DMS53 (cell line): ENCODE measurements at regions not wholly inside any gene's neighbourhood (a gene's known extent, or its start where the extent isn't known, plus 50 kb on each side); places are given as distances from the start of the nearest gene placed in this dataset.
"Not testable (repeated sequence)": the region's sequence is repeated elsewhere in the genome, so short reads cannot be mapped to it uniquely, and the experiment has no call there.

Experiments
- DNase-seq: peaks from one replicate; lab custom pipeline; 2025; lab: John Stamatoyannopoulos, UW

DNA sequence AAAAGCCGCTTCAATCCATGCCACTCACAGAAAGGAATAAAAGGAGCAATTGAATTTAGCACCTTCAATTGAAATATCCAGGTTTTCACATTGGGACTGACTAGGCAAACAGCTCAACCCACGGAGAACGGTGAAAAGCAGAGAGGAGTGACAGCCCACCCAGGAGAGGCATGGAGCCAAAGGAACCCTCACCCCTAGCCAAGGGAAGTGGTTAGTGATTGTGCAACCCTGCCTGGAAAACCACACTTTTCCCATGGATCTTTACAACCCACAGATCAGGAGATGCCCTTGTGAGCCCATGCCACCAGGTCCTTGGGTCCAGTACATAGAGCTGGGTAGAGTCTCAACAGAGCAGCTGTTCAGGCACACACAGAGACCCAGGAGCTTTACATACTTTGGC is 911.8 kb downstream of the EPHA7 start:
- no peak for DNase-seq

DNA sequence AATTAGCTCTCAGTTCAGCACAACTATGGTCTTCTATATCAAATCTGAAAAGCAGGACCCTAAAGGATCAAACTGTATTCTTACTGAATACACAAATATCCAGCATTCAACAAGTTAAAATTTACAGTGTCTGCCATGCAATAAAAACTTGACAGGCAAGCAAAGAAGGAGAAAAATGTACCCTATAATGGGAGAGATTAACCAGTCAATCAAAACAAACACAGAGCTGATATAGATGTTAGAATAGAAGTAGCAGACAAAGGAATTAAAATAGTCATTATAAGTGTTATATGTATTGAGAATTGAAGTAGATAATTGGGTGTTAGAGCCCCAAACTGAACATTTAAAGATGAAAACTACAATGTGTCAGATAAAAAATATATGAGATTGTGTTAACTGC is 914.9 kb downstream of the EPHA7 start:
- DNase-seq, result no peak

DNA sequence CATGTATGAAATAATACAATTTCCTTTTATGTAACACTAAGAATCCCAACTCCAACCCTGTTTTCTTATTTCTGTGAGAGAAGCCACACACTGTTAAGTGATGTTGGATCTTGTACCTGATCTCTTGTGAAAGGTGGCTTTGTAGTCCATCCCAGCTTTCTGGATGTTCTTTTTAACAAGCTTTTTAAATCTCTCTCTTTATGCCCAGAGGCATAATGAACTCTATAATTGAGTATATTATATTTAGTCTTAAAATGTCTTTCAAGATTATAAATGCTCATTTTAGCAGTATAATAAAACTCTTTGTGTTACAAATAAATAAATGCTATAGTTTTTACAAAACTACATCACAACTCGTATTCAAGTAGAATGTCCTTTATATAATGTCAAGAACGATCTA is 922.1 kb downstream of the EPHA7 start:
- no peak for DNase-seq

DNA sequence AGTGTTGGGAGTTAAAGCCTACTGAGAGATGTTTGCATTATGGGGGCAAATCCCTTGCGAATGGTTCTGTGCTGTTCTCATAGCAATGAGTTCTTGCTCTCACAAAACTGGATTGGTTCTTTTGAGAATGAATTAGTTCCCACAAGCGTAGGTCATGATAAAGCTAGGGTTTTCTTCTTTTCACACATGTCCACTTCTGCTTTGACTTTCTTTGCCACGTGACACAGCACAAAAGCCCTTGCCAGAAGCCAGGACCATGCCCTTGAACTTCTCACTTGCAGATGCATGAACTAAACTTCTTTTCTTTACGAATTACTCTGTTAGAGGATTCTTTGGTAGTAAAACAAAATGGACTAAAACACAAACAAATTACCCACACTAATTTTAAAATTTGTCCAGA is 922.8 kb downstream of the EPHA7 start:
- DNase-seq, result no peak

DNA sequence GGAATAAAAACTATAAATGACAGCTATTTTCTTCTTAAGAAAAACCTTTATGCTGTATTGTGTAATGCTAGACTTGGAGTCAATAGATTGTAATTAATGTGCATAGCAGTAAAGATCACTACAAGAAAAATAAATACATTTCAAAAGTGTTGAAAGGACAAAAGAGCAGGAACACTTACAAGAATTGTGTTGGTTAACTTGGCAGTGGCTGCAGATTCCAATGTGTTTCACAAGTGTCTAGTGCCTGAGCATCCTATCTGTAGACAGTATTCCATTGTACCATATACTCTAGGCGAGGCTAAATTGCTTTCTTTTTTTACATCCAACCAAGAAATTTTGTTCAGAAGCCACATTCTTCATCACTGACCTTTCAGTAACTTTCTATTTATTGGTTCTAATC is 924.1 kb downstream of the EPHA7 start:
- no peak for DNase-seq

DNA sequence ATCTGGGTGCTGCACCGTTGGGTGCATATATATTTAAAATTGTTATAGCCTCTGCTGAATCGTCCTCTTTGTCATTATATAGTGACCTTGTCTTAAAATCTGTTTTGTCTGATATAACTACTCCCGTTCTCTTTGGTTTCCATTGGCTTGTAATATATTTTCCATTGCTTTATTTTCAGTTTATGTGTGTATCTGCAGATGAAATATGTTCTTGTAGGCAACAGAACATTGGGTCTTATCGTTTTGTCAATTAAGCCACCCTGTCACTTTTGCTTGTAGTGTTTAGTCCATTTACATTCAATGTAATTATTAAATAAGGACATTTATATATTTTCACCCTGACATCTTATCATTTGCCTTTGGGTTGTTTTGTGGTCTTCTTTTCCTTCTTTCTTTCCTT is 933.9 kb downstream of the EPHA7 start:
- DNase-seq, result no peak

DNA sequence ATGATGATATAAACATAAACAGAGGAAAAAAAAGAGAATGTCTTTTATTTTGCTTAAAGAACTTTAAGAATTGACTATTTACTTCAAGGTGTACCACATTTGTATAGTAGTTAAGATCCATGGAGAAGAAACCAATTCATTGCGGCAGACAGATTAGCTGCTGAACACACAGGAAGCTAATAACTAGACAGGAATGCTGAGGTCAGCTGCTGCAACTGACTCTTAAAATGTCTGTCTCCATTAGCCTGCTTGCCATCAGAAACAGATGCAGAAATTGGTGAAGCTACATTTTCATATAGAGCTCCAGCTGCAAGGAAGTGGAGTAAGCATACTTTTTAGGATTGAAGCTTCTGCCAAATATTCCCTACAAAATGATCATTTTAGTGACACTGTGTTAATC is 939.5 kb downstream of the EPHA7 start:
- DNase-seq, result peak; percentile 4

DNA sequence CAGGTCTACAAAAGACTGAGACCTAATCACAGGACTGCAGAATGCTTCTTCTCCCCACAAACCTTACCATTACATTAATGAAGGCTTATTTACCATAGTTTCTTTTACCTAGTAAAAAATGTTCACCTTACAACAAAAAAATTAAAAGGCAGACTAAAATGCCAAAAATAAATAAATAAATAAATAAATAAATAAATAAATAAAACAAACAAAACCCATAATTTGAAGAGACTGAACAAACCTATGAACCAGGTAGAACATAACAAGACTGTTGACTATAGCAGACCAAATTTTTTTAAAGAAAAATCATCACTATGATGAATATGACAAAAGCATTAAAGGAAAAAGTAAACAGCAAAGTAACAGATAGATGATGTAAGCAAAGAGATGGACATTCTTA is 946.3 kb downstream of the EPHA7 start:
- DNase-seq, result no peak

DNA sequence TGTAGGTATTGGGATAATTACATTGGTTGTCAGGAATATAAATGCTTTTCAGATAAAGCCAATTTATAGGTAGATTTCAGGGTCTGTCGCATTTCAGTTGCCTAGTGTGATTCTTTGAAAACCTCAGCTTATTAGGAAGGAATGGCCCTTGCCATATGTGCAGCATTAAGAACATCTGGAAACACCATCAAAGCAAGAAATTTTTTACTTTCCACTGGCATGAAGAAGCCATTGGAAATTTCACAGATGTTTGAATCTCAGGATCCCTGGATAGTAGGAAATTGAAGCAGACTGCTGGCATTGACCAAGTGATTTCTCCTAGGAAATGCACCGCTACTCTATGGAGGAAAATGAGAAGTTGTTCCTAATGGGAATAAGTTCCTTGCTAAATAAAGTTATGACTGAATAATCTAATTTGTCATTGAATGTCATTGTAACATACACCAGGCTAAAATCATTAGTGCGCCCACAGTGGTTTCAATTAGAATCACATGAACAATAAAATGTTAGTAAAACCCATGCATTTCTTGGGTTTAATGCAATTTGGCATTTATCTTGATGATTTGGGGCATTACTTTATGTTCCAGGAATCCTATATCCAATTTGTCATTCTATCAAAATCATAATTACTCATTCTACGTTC is 950.1 kb downstream of the EPHA7 start:
- DNase-seq, result no peak

DNA sequence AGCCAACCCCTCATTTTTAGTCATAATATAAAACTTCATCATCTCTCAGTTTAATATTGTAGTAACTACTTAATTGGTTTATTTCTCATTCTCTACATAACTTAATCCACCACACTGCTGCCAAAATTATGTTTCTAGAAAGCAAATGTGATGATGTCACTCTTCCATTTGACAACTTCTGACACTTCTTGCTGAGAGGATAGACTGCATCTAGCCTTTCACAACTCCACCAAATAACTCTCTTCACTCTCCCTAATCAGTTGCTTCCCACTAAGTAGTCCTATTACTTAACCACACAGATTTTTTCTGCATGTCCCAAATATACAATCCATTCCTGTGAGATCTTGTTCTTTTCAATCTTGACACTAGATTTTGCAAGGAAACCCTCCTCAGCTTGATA is 951.3 kb downstream of the EPHA7 start:
- no peak for DNase-seq

DNA sequence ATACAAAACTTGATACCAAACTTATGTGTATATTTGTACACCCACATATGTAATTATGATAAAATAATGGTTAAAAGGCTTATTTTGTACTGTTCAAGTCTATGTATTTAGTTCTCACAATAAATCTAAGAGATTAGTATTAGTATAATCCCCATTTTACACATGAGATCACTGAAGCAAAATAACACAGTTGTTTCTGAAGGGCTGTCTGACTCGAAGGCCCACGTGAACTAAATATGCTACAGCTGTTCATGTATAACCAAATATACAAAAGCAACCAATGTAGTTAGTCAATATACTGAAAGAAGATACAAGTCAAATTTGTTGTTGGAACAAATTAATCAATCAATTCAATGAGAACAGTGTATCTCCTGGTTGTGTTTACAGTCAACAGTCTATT is 959.2 kb downstream of the EPHA7 start:
- peak; percentile 8 for DNase-seq

DNA sequence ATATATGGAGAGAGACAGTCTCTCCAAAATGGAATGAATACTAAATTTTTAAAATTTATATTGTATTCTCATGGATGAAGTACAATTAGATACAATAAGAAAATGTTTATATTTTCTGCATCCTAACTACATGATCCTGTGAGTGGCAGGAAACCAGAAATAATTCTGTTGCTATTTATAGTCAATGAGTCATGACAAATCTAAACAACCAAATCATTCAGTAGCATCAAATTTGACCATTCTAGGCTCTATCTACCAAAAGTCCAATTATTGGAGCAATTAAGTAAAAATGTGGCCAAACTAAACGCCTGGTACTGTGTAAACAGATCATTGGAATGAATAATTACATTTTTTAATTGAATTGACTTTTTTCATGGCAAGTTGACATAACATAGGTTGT is 959.8 kb downstream of the EPHA7 start:
- peak; percentile 37 for DNase-seq

DNA sequence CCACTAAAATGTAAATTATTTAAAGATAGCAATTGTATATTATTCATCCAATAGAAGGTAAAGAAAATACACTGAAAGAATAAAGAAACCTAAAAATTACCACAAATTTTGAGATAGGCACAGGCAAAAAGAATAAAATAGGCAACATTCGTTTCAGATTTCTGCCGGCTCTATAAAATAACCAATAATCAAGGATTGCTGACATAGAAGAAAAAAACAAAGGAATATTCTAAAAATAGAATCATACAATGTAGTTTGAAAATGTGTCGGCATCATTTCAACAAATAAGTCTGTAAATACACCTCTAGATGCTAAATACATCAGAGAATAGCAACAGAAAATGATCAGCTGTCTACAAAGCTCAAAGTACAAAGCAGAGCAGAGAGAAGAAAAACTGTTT is 973.3 kb downstream of the EPHA7 start:
- DNase-seq, result peak; percentile 2

DNA sequence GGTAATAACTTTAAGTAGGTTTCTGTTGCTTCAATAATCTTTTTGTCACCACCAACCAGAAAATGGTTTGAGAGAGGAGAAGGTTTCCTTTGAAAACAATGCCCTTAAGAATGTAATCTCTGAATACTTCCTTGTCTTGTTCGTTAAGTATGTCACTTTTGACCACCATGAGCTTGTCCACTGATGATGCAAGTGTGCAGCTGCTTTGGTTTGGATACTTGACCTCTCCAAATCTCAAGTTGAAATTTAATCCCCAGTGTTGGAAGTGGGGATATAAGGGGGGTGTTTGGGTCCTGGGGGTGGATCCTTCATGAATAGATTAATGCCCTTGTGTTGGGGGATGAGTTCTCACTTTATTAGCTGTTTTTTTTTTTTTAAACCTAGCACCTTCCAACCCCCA is 985.4 kb downstream of the EPHA7 start:
- DNase-seq, result peak; percentile 21

DNA sequence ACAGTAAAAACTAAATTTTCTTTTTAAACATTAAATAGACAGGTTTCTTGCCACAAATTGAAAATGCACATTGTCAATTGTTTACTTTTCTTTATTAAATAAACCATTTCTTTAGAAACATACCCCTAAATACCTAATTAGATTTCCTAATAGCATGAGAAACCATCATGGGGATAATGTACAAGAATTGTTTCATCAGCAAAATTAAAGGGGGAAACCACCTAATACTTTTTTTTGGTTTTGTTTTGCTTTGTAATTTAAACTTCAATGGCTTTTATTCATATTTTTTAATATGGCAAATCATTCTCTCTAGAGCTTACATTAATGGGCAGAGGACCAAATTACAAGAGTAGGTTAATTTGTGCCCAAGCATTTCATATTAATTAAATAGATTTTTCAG is 987.9 kb downstream of the EPHA7 start:
- DNase-seq, result no peak

DNA sequence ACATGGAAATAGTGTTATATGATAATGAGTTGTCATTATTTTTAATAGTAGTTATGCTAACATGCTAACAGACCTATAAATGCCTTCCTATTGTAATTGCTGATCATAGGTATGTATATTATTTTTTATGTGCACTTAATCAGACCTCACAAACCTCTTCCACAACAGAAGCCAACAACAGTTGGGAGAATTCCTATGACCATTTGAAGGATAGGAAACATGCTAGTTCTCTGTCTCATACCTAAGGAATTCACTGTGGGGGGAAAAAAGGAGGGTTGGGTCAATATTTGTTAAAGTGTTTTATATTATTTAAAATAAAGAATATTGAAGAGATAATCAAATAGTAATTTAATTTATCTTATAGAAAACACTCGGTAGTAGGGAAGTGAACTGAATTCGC is 990.9 kb downstream of the EPHA7 start:
- no peak for DNase-seq

DNA sequence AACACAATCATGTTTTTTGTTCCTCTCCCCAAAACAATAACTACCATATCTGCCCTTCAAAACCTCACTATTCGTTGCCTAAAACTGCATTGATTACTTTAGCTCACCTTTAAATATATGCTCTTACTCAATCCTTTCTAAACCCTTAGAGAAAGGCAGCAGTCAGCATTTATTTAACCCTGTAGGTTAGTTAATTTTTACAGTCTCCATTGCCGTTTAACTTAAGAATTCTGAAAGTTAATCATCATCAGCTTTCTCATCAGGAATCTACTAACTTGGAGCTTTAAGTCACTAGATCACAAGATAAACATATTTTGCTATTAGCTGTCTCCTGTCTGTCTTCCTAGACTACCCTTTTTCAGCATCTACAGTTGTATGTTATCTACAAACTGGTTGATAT is 991.9 kb downstream of the EPHA7 start:
- DNase-seq, result no peak

DNA sequence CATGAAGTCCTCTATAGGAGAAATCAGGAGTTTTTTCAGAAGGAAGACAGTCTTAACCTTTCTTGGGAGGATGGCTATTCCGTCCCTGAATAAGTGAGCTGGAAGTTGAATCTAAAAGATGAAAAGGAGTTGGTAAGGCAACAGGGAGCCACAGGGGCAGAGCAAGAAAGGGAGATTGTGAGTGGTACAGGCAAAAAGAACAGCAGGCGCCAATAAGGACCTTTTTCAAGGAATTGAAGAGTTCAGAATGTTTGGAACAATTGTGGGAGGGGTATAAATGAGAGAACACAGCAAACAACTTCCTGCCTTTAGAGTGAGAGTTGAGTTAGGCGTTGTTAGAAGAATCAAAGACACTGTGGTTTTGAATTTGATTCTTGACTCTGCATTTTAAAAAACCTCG is 1003.7 kb downstream of the EPHA7 start:
- DNase-seq, result no peak

DNA sequence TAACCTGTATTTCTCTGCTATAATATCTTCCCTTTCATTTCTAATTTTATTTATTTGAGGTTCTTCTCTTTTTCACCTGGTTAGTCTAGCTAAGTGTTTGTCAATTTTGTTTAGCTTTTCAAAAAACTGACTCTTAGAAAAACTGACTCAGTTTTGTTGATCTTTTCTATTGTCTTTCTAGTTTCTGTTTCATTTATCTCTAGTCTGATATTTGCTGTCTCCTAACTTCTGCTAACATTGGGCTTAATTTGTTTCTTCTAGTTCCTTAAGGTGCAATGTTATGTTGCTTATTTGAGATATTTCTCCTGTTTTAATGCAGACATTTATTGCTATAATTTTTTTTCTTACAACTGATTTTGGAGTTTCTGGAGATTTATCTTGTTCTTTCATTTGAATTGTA is 1011.0 kb downstream of the EPHA7 start:
- DNase-seq, result no peak

DNA sequence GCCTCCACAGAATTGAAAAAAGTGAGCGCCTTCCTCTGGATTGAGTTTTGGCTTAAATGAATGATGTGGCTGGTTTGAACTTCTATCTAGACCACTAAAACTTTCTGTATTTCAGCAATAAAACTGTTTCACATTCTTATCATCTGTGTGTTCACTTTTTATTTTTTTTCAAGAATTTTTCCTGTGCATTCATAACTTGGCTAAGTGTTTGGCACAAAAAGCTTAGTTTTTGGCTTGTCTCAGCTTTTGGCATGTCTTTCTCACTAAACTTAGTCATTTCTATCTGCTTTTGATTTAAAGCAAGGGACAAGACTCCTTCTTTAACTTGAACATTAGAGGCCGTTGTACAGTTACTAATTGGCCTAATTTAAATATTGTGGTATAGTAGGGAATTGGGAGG is 1015.1 kb downstream of the EPHA7 start:
- no peak for DNase-seq

DNA sequence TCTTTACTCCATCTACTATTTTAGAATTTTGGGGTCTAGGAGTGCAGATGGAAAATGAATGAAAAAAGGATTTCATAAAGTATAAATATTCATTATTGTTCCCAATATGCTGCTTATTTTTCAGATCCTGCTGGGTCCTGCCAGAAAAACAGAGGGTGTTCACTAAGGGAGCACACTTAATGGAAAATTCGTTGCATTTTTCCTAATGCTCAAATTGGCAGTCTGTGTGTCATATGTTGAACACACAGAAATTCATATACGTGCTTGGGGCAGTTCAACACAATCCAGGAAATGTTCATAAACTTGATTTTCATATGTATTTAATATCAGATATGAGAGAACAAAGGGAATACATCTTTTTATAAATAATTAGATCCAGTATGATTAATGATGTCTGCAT is 1019.4 kb downstream of the EPHA7 start:
- no peak for DNase-seq

DNA sequence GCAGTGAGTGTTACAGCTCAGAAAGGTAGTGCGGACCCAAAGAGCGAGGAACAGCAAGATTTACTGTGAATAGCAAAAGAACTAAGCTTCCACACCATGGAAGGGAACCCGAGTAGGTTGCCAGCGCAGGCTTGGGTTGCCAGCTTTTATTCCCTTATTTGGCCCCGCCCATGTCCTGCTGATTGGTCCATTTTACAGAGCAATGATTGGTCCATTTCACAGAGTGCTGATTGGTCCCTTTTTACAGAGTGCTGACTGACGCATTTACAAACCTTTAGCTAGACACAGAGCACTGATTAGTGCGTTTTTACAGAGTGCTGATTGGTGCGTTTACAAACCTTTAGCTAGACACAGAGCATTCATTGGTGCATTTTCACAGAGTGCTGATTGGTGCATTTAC is 1030.7 kb downstream of the EPHA7 start:
- DNase-seq, result not testable (repeated sequence)

DNA sequence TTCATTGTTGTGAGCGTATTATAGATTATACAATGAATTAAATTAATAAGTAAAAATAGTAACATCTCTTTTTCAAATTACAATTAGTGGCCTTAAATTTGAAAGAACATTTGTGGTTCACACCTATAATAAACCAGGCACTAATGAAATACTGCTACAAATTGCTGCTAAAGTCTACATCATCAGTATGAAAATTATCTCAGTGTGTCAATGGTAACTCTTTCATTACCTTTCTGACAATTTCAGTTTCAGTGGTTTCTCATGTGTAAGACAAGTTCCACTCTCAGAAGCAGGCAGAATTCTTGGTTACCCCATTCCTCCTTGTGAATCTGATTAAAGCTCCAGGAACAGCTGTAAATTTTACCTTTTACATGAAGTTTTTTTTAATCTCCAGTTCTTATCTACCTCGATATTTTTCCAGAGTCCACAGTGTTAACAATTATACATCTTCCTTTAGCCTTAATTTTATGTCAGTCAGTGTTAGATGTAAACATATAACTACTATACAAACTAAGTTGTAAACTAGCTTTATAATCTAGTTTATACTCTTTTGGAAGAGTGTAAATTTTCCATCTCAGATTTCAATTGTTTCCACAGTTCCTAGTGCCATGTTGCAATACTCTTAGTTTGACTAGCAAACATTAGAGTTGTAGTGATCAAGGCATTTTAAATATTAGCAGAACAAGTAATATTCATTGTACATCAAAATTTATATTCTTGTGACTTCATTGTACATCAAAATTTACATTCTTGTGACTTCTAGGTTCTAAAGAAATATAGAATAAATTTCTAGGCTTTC is 1038.4 kb downstream of the EPHA7 start:
- DNase-seq, result no peak

DNA sequence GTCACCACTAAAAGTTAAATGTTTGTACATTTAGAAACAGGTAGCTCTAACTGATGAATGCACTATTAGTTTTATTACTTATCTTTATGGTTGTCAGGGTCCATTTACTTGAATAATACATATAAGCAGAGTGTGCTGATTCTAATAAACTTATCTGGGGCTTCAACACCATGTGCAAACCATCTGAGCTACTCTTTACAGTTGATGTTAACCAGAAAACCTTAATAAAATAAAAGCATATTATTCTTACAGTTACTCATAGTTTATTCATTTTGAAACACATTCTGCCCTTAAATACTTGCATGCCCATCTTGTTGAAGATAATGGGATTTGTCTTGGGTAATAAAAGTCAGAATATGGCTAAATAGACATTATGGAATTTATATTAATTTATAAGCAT is 1042.2 kb downstream of the EPHA7 start:
- DNase-seq, result no peak
